Suppressor macrophage treated with lipopolysaccharide for 1 hour (primary cell): ENCODE measurements at regions not wholly inside any gene's neighbourhood (a gene's known extent, or its start where the extent isn't known, plus 50 kb on each side); places are given as distances from the start of the nearest gene placed in this dataset.
A peak's percentile ranks its signal among the peaks of the same experiment; 100 is the strongest.

Experiments used
- DNase-seq, 3 donors: peaks; one replicate each; pipeline ENCODE4 v3.0.0-alpha.2; 2020 to 2022

- no peak for DNase-seq
Observed at GRCh38 chr2:238963161-238963970, 115.5 kb downstream of the TWIST2 start.

GRCh38 chr2:238963971-238964328 is 116.1 kb downstream of the TWIST2 start:
- no peak for DNase-seq

GRCh38 chr2:238964544-238965067 is 116.7 kb downstream of the TWIST2 start:
- no peak for DNase-seq

- no peak for DNase-seq
Observed at GRCh38 chr2:238965371-238966071, 117.6 kb downstream of the TWIST2 start.

- no peak for DNase-seq
Observed at GRCh38 chr2:238966072-238966937, 118.4 kb downstream of the TWIST2 start.

- DNase-seq: no peak
Observed at GRCh38 chr2:238967031-238967977, 119.4 kb downstream of the TWIST2 start.

GRCh38 chr2:238967978-238968360 is 120.1 kb downstream of the TWIST2 start:
- DNase-seq: no peak

GRCh38 chr2:238968616-238969384 is 120.9 kb downstream of the TWIST2 start:
- DNase-seq: no peak

- no peak for DNase-seq
Observed at GRCh38 chr2:238969857-238970256, 122.0 kb downstream of the TWIST2 start.

GRCh38 chr2:238970553-238971081 is 122.7 kb downstream of the TWIST2 start:
- DNase-seq: peak; percentile 69 to 77 (median 75)

GRCh38 chr2:238971318-238972145 is 123.6 kb downstream of the TWIST2 start:
- DNase-seq: no peak

- no peak for DNase-seq
Observed at GRCh38 chr2:238972146-238972445, 124.2 kb downstream of the TWIST2 start.

GRCh38 chr2:238973038-238973739 is 125.3 kb downstream of the TWIST2 start:
- DNase-seq: no peak

GRCh38 chr2:238974081-238974480 is 126.2 kb downstream of the TWIST2 start:
- DNase-seq: no peak

- no peak for DNase-seq
Observed at GRCh38 chr2:238974501-238975166, 126.7 kb downstream of the TWIST2 start.

GRCh38 chr2:238975408-238975807 is 127.5 kb downstream of the TWIST2 start:
- DNase-seq: no peak

- no peak for DNase-seq
Observed at GRCh38 chr2:238978497-238978896, 130.6 kb downstream of the TWIST2 start.

GRCh38 chr2:238979636-238980035 is 131.8 kb downstream of the TWIST2 start:
- DNase-seq: no peak
